Ectodermal cell (in vitro differentiated cells): ENCODE measurements at regions not wholly inside any gene's neighbourhood (a gene's known extent, or its start where the extent isn't known, plus 50 kb on each side); places are given as distances from the start of the nearest gene placed in this dataset.

Source experiments
- H3K27ac ChIP-seq: 2 replicates; pipeline ENCODE4 v1.7.0; 2013; ENCODE audit warnings: mild to moderate bottlenecking, low read depth, low read length; ENCODE audit not compliant: insufficient read depth, poor library complexity, severe bottlenecking
- H3K27me3 ChIP-seq: 2 replicates; pipeline ENCODE4 v1.7.0; 2013; ENCODE audit warnings: mild to moderate bottlenecking, low read length; ENCODE audit not compliant: insufficient read depth, control insufficient read depth, poor library complexity, severe bottlenecking
- H3K36me3 ChIP-seq: one replicate; pipeline ENCODE4 v1.7.0; 2013; ENCODE audit warnings: low read length; ENCODE audit not compliant: control insufficient read depth, insufficient read depth
- H3K4me1 ChIP-seq: one replicate; pipeline ENCODE4 v1.7.0; 2013; ENCODE audit warnings: low read length; ENCODE audit not compliant: control insufficient read depth, insufficient read depth
- H3K4me3 ChIP-seq: 2 replicates; pipeline ENCODE4 v1.7.0; 2013; ENCODE audit warnings: low read depth, low read length, control low read depth; ENCODE audit not compliant: insufficient read depth
- H3K9me3 ChIP-seq: 2 replicates; pipeline ENCODE4 v1.7.0; 2013; ENCODE audit warnings: mild to moderate bottlenecking, low read length, moderate library complexity; ENCODE audit not compliant: control insufficient read depth
- WGBS, 2 experiments: methylation state at CpG; one replicate each; pipeline ENCODE4 v1.1.7; 2013; ENCODE audit warnings: missing lambda C conversion rate in 2 of 2; 5-methylcytosine and 5-hydroxymethylcytosine counted together

DNA sequence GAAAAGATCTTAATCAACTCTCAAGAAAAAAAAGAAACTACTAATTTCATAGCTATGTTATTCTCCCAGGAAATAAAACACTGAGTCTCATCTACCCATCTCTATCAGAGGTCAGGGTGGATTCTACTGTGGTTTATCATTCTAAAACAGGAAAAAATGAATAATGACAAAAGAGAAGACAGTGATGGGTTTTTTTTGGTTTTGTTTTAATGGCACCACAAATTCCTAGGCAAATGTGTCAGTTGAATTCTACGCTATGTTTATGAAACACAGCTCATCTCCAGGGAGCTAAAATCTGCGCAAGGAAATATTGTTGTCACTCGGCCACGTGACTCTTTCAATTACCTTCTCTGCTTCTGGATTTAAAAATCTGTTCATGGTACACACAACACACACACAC, 393.4 kb upstream of the SORCS1 start:
- no peak overlapping the region for H3K4me3 ChIP-seq
- WGBS, 2 experiments, result 80 to 81% methylated on average over 4 of the region's 4 CpGs
- no peaks in the 10 kb centered on the region for H3K9me3 ChIP-seq
- no peak overlapping the region for H3K27ac ChIP-seq
- H3K27me3 ChIP-seq, result no peaks in the 10 kb centered on the region
- H3K4me1 ChIP-seq, result no peaks in the 10 kb centered on the region
- H3K36me3 ChIP-seq, result no peaks in the 10 kb centered on the region

DNA sequence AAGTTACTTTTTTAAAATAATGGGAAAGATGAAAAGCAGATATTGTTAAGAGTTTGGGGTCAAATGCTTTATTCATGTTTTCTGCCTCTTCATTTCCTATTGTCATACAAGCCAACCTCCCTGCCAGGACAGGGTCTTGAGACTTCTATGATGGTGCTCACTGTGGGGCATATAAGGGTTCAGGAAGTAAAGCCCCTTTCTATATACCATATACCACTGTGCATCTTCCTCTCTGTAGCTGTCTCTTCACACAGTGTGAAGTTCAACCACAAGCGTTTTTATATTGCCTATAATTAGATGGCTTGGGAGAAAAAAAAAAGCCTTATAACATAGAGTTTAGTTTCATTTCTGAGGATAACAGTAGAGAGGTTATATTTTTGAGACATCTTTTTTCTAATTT, 389.8 kb upstream of the SORCS1 start:
- H3K4me3 ChIP-seq, result no peak overlapping the region
- no peak overlapping the region for H3K27ac ChIP-seq
- no peaks in the 10 kb centered on the region for H3K36me3 ChIP-seq
- no peaks in the 10 kb centered on the region for H3K4me1 ChIP-seq
- no peaks in the 10 kb centered on the region for H3K27me3 ChIP-seq
- WGBS, 2 experiments, result 100% methylated on average over 1 of the region's 1 CpG; no CpG with 5 or more reads in 1 of the 2 experiments
- H3K9me3 ChIP-seq, result no peaks in the 10 kb centered on the region

DNA sequence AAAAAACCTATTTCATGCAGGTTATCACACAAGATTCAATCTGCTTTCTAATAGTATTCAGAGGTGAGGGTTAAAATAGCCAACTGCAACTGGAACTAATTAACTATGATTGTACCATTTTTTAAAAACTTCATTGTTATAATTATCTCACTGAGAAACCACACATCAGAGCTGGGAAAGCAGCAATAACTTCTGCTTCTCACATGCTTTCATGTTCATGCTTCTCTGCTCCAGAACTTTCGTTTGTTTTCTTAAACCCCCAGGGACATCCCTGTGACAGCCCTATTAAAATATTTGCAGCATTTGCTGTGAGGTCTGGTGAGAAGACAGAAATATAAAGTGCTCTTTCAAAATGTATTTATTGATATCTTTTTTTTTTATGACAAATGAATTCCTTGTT, 389.0 kb upstream of the SORCS1 start:
- H3K27ac ChIP-seq, result no peak overlapping the region
- H3K9me3 ChIP-seq, result no peaks in the 10 kb centered on the region
- H3K4me1 ChIP-seq, result peaks cover 5% of the 10 kb centered on the region
- no peaks in the 10 kb centered on the region for H3K27me3 ChIP-seq
- 75 to 100% methylated on average over 1 of the region's 1 CpG for WGBS, 2 experiments
- H3K4me3 ChIP-seq, result no peak overlapping the region
- no peaks in the 10 kb centered on the region for H3K36me3 ChIP-seq

DNA sequence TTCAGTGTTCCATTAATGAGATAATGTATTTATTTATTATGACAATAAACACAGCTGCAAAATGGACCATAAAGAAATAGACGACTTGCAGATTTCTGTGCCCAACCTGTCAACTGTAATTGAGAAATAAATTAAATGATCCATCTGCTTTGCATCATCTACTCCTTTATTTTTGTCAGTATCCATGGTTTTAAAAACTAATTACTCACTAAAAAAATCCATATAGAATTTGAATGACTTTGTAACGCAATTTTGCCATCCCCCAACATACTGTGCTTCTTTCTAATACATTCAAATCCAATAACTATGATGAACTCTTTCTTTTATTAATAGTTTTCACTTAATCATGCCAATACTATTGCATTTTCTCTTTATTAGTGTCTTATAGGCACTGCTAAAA, 388.5 kb upstream of the SORCS1 start:
- Histone ChIP-seq H3K9me3 (no peaks in the 10 kb centered on the region), H3K27me3 (no peaks in the 10 kb centered on the region), H3K36me3 (no peaks in the 10 kb centered on the region), H3K4me1 (peaks cover 9% of the 10 kb centered on the region), H3K27ac (no peak overlapping the region), H3K4me3 (no peak overlapping the region)
- 93 to 100% methylated on average over 2 of the region's 2 CpGs for WGBS, 2 experiments

DNA sequence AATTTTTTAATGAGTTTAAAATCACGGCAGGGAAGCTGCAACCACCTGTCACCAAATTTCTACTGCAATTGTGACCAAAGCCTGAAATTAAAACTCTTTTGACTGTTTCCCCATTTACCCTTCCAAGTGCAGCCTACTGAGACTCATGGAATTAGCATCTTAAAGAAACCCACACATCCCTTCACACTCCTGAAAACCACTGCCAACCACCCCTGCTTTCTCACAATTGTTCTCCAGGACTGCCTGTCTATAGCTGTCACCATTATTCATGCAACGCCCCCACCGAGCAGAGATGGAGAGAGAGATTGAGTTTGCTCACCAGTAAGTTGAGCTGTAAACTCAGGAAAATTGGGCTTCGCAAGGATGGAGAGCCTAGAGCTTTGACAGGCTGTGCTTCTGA, 383.8 kb upstream of the SORCS1 start:
- Histone ChIP-seq H3K36me3 (no peaks in the 10 kb centered on the region), H3K9me3 (no peaks in the 10 kb centered on the region), H3K27ac (no peak overlapping the region), H3K4me3 (no peak overlapping the region), H3K4me1 (peaks cover 20% of the 10 kb centered on the region), H3K27me3 (no peaks in the 10 kb centered on the region)
- WGBS, 2 experiments, result 24 to 25% methylated on average over 4 of the region's 4 CpGs

DNA sequence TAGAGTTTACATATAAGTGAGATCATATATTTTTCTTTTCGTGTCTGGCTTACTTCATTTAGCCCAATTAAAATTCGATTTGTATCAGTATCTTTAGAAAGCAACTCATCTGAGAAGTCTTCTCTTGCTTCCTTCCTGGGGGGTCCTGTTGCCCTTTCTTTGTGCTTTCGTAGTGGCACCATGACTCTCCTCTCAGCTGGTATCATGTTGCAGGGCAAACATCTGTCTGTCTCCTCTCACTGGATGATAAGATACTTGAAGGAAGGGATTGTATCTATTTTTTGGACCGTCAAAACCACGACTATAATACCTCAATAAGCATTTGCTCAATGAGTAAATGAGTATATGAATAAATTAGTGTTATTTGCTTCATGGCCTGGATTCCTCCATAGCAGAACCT, 382.5 kb upstream of the SORCS1 start:
- no peak overlapping the region for H3K4me3 ChIP-seq
- H3K4me1 ChIP-seq, result peaks cover 20% of the 10 kb centered on the region
- no peaks in the 10 kb centered on the region for H3K36me3 ChIP-seq
- 65 to 68% methylated on average over 3 to 5 of the region's 5 CpGs for WGBS, 2 experiments
- no peaks in the 10 kb centered on the region for H3K27me3 ChIP-seq
- H3K9me3 ChIP-seq, result no peaks in the 10 kb centered on the region
- no peak overlapping the region for H3K27ac ChIP-seq

DNA sequence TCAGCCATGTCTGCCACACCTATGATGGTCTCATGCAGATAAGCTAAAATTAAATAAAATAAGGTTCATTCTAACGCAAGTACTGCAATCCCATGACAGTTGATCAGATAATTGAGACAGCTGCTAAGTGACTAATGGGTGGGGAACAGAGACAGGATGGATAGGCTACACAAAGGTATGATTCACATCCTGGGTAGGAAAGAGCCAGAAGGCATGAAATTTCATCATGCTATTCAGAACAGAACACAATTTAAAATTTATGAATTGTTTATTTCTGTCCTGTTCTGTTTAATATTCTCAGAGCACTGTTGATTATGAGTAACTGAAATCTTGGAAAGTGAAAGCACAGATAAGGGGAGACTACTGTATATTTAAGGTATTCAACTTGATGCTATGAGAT, 381.8 kb upstream of the SORCS1 start:
- WGBS, 2 experiments, result 92 to 93% methylated on average over 1 of the region's 1 CpG
- H3K27me3 ChIP-seq, result no peaks in the 10 kb centered on the region
- H3K9me3 ChIP-seq, result no peaks in the 10 kb centered on the region
- H3K4me1 ChIP-seq, result peaks cover 20% of the 10 kb centered on the region
- no peaks in the 10 kb centered on the region for H3K36me3 ChIP-seq
- no peak overlapping the region for H3K4me3 ChIP-seq
- no peak overlapping the region for H3K27ac ChIP-seq

DNA sequence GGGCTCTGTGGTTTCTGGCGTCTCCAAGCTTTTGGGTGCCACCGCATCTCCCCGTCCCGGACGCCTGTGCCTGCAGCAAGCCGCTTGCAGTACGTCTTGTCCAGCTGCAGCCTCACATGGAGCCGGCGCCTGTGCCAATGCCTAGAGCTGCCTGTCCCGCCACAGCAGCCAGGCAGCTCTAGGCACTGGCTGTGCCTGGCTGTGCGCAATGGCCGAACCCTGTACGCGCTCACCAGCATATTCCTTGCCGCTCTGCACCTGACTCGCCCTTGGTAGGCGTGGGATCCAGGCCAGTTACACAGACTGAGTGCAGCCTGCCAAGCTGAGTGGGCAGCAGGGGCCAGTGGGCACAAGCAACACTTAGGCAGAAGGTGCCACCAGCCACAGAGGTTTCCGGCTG, 381.2 kb upstream of the SORCS1 start:
- WGBS, 2 experiments, result 95 to 96% methylated on average over 18 of the region's 18 CpGs
- Histone ChIP-seq H3K4me1 (peaks cover 20% of the 10 kb centered on the region), H3K27ac (no peak overlapping the region), H3K9me3 (no peaks in the 10 kb centered on the region), H3K4me3 (no peak overlapping the region), H3K36me3 (no peaks in the 10 kb centered on the region), H3K27me3 (no peaks in the 10 kb centered on the region)

DNA sequence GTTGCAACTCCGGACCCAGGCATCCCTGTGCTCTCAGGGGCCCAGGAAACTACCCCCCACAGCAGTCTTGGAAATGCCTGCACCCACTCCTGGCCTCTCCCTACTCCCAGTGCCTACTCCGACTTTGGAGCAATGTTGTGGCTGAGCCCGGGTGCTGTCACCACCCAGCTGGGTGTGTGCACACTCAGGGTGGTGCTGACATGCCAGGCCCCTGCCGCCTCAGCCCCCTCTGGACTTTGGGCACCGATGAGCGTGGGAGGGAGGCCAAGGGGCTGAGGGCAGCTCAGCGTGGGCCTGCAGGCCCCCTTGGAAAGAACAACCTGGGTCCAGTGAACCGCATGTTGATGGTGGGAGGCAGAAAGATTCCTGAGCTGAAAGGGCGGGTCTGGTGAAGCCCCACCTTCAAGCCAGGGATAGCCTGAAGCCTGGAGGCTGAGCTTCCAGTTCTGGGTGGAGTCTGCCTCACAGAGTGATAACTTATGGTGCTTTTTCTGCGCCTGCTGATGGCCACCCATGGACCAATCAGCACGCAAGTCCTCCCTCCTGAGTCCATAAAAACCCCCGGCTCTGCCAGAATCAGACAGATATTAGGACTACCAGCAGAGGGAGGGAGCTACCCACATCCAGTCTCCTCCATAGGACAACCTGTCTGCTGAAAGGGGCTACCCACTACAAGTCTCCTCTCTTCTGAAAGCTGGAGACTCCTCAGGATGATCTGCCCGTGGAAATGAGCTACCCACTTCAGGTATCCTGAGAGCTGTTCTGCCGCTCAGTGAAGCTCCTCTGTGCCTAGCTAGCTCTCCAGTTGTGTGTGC, 380.4 kb upstream of the SORCS1 start:
- WGBS, 2 experiments, result 93 to 95% methylated on average over 14 of the region's 14 CpGs
- H3K27ac ChIP-seq, result no peak overlapping the region
- H3K9me3 ChIP-seq, result no peaks in the 10 kb centered on the region
- H3K36me3 ChIP-seq, result no peaks in the 10 kb centered on the region
- H3K27me3 ChIP-seq, result no peaks in the 10 kb centered on the region
- peaks cover 20% of the 10 kb centered on the region for H3K4me1 ChIP-seq
- no peak overlapping the region for H3K4me3 ChIP-seq

DNA sequence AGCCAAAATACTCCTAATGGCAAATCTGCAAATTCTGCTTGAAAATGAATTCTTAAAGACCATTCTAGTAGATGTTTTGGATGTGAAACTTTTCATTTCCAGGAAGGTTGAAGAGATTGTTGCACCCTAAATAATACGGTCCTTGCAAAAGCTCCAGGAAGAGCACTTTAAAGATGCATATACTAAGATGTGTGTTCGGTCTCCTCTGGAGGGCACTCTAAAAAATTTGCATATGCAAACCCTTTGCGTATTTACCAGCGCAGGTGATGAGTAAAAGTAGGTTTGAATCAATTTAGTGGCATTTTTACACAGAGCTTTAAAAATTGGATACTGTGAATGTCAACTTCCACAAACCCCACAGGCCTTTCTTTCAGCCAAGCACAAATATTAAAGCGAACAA, 378.1 kb upstream of the SORCS1 start:
- no peaks in the 10 kb centered on the region for H3K36me3 ChIP-seq
- H3K4me3 ChIP-seq, result no peak overlapping the region
- 68 to 71% methylated on average over 5 of the region's 5 CpGs for WGBS, 2 experiments
- no peak overlapping the region for H3K27ac ChIP-seq
- H3K4me1 ChIP-seq, result peaks cover 8% of the 10 kb centered on the region
- H3K27me3 ChIP-seq, result no peaks in the 10 kb centered on the region
- H3K9me3 ChIP-seq, result no peaks in the 10 kb centered on the region
